ENCODE measurements at regions not wholly inside any gene's neighbourhood (a gene's known extent, or its start where the extent isn't known, plus 50 kb on each side); places are given as distances from the start of the nearest gene placed in this dataset.

DNA sequence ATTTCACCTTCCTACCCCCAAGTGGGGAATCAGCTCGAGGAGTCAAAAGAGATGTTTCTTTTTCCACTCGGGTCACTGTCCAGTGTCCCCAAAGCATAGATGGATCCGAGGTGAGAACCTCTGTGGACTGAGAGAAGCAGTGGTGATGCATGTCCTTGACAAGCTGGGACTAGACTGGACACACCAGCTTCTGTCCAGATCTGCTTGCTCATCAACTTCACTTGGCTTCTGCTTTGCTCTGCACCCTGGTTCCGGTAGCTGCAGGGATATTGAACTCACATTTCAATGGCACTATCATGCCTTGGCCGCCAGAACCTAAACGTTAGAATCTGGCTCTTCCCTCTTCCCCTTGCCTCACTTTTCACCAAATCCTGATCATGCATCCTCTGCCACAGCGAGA lies 50.3 kb upstream of the CXCL12 start:
- H3K27ac Mint-ChIP-seq: no peak overlapping the region
- peaks cover 10% of the 10 kb centered on the region for H3K9me3 Mint-ChIP-seq
- ATAC-seq: no peak
- H3K4me3 Mint-ChIP-seq: no peak overlapping the region
- DNase-seq (ENCODE audit: low spot score in 2 of 2): no peak
- no peaks in the 10 kb centered on the region for H3K4me1 Mint-ChIP-seq
- H3K36me3 Mint-ChIP-seq: no peaks in the 10 kb centered on the region

DNA sequence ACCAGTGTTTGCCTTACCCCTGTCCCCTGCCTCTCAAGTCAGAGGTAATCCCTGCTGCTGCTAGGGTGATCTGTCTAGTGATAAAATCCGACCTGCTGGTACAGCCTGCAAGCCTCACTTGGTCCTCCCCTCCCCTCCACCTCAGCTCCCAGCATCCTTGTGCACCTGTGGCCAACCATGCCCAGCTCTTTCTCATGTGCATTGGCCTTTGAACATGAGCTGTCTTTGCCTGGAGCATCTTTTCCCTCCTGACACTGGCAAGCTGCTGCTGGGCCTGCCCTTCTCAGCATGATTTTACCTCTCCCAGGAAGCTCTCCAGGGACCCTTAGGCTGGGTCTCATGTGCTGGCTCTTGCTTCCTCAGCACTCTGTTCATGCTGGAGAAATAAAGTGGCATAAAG lies 51.3 kb upstream of the CXCL12 start:
- Mint-ChIP-seq H3K36me3 (no peaks in the 10 kb centered on the region), H3K27ac (no peak overlapping the region), H3K4me3 (no peak overlapping the region), H3K4me1 (no peaks in the 10 kb centered on the region), H3K9me3 (peaks cover 12% of the 10 kb centered on the region)
- DNase-seq (ENCODE audit: low spot score in 2 of 2): peak in 1 of 2 donors; percentile 15
- ATAC-seq: no peak

DNA sequence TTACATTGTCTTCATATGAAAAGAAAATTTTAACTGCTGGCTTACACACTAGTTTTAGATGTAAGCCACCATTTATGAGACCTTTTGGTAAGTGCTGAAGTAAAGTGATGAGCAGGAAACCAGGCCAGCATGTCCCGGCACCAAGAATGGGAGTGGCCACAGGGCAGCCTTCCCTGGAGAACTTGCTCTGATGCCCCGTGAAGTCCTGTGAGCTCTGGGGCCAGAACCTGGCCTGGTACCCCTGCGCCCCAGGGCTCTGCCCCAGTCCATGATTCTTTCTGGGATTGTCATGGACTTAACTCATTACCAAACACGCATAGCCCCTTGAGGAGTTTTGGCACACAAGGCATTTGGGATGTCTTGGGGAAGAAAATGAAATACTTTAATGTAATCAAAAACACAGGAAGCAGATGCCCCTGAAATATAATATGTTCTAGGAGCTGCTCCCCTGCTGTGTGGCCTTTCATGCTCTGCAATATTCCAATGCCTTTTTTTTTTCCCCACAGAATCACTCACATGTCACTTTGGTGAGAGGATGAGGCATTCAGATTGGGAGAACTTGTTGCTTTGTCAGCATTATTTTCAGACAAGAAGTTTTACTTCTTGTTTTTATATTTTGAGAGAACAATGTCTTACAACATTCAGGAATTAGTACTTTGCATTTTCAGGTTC lies 53.1 kb upstream of the CXCL12 start:
- Mint-ChIP-seq H3K27ac (no peak overlapping the region), H3K4me3 (no peak overlapping the region), H3K36me3 (no peaks in the 10 kb centered on the region), H3K4me1 (no peaks in the 10 kb centered on the region), H3K9me3 (peaks cover 8% of the 10 kb centered on the region)
- ATAC-seq (no peak), DNase-seq (ENCODE audit: low spot score in 2 of 2) (no peak)

DNA sequence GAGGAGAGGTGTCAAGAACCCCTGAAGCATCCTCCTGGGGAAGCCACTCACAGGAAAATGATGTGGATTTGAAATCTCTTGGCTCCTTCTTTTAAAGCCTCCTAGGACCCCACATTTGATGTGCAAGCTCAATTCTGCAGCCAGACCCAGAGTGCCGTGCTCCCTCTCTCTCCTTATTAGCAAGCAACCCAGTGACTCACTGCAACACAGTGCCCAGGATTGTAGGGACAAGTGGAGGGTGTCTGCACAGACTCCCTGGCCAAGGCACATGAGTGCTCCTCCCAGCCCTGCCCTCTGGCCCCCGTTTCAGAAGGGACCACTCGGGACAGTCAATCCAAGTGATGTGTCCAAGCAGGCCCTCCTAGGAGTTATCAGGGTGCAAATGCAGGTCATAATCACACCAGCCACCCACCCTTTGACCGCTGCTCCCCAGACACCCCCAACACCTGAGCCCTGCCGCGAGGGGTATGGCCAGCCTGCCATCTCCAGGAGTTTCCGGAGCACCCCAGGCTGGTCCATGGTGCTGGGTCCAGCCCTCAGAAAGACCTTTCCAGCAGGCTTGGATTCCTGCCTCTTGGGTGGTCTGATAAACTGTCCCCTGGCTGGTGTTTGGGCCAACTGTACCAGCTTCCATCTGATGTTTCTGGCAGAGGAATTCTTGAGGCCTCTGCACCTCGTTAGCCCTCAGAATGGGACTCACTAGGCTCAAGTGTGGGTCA lies 54.5 kb upstream of the CXCL12 start:
- Mint-ChIP-seq H3K9me3 (peaks cover 12% of the 10 kb centered on the region), H3K36me3 (no peaks in the 10 kb centered on the region)
- no peak for ATAC-seq

DNA sequence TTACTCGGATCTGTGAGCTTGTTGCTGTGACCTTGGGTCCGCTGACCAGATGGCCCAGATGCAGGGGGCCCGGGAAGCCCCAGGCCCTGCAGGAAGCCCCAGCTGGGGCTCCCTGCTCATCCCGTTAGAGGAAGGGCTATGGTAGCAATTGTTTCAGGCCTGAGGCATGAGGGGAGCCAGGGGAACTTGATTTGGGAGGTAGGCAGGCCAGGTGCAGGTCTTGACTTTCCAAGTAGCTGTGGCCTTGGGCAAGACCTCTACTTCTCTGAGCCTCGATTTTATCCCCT lies 55.0 kb upstream of the CXCL12 start:
- Mint-ChIP-seq H3K27ac (no peak overlapping the region), H3K4me1 (no peaks in the 10 kb centered on the region), H3K9me3 (peaks cover 13% of the 10 kb centered on the region), H3K36me3 (no peaks in the 10 kb centered on the region), H3K4me3 (no peak overlapping the region)
- ATAC-seq (no peak), DNase-seq (ENCODE audit: low spot score in 2 of 2) (no peak)

More for the DNA sequence above, 54.5 kb upstream of the CXCL12 start:
- no peak overlapping the region for H3K27ac Mint-ChIP-seq
- H3K4me3 Mint-ChIP-seq: no peak overlapping the region
- H3K4me1 Mint-ChIP-seq: no peaks in the 10 kb centered on the region
- DNase-seq (ENCODE audit: low spot score in 2 of 2): no peak

DNA sequence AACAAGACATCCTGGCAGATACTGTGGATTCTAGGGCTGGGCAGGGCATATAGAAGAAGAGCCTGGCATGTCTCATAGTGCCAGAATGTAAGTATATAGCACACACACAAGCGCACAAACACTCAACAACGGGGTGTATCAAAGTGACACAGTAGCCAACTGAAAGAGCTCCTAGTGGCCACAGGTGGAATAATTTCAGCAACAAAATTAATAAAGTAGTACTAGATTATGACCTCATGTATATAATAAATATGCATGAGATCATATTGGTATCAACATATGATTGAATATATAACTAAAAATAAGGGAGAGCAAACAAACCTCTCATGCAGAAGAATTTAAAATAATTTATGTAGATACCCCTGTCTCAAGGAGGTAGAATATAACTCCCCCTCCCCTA lies 72.4 kb upstream of the CXCL12 start:
- no peak overlapping the region for H3K4me3 Mint-ChIP-seq
- no peak for DNase-seq (ENCODE audit: low spot score in 2 of 2)
- H3K9me3 Mint-ChIP-seq: peaks cover 3% of the 10 kb centered on the region
- ATAC-seq: no peak
- no peak overlapping the region for H3K27ac Mint-ChIP-seq
- H3K36me3 Mint-ChIP-seq: no peaks in the 10 kb centered on the region
- no peaks in the 10 kb centered on the region for H3K4me1 Mint-ChIP-seq

DNA sequence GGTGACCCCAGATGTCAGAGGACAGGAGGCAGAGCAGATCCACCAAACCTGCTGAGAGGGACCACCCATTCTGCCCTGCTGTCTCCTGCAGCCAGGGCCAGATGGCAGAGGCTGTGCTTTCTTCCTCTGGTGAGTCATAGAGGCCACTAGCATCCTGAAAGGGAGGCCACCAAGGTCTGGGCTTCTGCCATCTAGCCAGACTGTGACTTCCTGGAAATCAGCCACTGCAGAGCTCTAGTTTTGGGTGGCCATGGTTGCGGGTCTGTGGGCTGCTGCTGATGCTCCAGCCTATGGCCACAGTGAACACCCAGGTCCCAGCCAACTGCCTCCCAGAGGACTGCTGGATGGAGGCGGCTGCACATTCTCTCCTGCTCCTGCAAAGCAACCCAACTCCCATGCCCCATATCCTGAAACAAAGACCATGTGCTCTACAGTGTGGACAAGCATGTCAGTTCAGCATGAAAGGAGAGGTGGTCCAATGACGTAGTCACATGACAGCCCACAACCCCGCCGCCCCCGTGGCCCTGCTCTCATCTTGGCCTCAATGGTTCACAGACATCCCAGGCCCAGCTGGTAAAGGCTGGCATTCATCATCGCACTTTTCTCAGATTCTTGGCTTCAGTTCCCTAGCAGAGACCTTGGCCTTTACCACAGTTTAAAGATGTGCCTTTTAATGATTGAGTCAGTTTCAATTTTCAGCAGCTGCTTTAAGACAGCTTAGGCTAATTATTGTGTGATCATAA lies 73.9 kb upstream of the CXCL12 start:
- Mint-ChIP-seq H3K4me3 (no peak overlapping the region), H3K27ac (no peak overlapping the region), H3K4me1 (no peaks in the 10 kb centered on the region), H3K9me3 (no peaks in the 10 kb centered on the region), H3K36me3 (no peaks in the 10 kb centered on the region)
- ATAC-seq (peak; percentile 11), DNase-seq (ENCODE audit: low spot score in 2 of 2) (no peak)

DNA sequence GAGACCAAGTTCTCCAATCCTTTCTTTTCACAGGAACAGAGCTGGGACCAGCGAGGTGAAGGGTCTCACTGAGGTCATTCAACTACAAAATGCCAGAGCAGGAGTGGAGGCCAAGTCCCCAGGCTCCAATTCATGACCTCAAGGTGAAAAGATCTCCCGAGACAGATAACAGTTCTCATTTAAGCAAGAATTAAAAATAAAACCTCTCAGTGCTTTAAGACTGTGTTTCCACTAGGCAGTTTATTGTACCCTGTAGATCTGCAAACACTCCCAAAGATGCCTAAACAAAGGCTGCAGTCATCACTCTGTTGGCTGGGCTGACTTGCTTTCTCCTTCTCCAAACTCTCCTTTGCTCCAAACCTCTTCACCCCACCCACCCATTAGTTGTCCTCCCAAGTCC lies 74.8 kb upstream of the CXCL12 start:
- Mint-ChIP-seq H3K36me3 (no peaks in the 10 kb centered on the region), H3K4me3 (no peak overlapping the region), H3K4me1 (no peaks in the 10 kb centered on the region), H3K9me3 (no peaks in the 10 kb centered on the region), H3K27ac (no peak overlapping the region)
- no peak for DNase-seq (ENCODE audit: low spot score in 2 of 2)
- no peak for ATAC-seq

DNA sequence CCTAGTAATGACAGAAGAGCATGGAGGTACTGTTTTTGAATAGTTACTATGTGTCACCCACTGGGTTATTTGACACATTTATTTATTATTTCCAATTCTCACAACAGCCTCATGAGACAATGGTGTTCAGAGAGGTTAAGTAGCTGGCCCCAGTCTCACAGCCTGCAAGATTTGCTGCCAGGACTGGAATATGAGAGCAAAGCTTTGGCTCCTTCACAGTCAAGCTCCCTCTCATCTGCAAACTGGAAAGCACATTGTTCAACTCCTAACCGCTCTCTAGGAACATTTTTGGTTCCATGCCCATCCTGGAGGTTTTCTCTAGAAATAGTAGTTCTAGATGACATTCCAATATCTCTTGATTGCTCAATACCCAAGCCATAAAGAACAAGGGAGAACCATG lies 75.5 kb upstream of the CXCL12 start:
- ATAC-seq: peak; percentile 22
- no peaks in the 10 kb centered on the region for H3K9me3 Mint-ChIP-seq
- no peak overlapping the region for H3K27ac Mint-ChIP-seq
- no peak overlapping the region for H3K4me3 Mint-ChIP-seq
- no peaks in the 10 kb centered on the region for H3K4me1 Mint-ChIP-seq
- no peaks in the 10 kb centered on the region for H3K36me3 Mint-ChIP-seq
- no peak for DNase-seq (ENCODE audit: low spot score in 2 of 2)

DNA sequence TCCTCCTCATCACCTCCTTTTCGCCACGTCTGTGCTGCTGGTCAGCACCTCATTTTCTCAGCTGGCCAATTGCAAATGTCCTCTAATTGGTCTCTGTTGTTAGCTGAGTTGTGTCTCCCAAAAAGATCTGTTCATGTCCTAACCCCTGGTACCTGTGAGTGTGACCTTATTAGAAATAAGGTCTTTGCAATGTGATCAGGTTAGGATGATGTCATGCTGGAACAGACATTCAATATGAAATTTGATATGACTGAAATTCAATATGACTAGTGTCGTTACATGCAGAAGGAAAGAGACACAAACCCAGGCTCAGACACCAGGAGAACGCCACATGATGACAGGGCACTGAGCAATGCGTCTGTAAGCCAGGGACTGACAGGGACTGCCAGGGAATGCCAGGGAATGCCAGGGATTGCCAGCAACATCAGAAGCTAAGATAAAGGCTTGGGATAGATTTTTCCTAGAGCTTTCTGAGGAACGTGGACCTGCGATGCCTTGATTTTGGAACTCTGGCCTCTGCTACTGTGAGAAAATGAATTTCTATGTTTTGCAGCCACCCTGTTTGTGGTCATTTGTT lies 77.5 kb upstream of the CXCL12 start:
- no peak overlapping the region for H3K4me3 Mint-ChIP-seq
- H3K27ac Mint-ChIP-seq: no peak overlapping the region
- no peaks in the 10 kb centered on the region for H3K36me3 Mint-ChIP-seq
- H3K4me1 Mint-ChIP-seq: no peaks in the 10 kb centered on the region
- ATAC-seq (no peak), DNase-seq (ENCODE audit: low spot score in 2 of 2) (no peak)
- no peaks in the 10 kb centered on the region for H3K9me3 Mint-ChIP-seq

DNA sequence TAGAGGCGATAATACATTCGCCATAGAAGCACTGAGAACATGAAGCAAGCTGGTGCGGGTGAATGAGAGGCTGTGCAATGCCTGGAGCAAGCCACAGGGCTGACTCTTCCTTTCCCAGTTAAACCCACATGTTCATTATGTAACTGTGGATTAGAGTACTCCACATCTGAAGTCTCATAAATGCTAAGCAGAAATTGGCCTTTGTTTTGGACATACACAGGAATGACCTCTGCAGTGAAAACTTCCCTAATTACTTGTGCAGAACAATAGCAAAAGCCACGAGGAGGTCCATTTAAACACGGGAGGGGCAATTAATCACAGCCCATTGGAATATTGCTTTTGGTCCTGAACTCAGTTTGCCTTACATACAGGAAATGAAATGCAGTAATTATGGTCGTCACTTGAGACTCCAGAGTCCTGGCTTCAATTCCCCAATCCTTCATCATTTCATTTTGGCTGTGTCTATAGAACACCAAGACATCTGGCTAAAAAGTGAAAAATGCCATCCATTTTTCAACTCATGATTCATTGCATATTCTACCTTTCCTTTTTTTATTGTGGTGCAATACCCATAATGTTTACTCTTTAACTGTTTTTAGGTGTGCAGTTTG lies 78.7 kb upstream of the CXCL12 start:
- no peak overlapping the region for H3K4me3 Mint-ChIP-seq
- ATAC-seq: no peak
- no peaks in the 10 kb centered on the region for H3K36me3 Mint-ChIP-seq
- H3K9me3 Mint-ChIP-seq: no peaks in the 10 kb centered on the region
- H3K4me1 Mint-ChIP-seq: no peaks in the 10 kb centered on the region
- DNase-seq (ENCODE audit: low spot score in 2 of 2): no peak
- no peak overlapping the region for H3K27ac Mint-ChIP-seq

DNA sequence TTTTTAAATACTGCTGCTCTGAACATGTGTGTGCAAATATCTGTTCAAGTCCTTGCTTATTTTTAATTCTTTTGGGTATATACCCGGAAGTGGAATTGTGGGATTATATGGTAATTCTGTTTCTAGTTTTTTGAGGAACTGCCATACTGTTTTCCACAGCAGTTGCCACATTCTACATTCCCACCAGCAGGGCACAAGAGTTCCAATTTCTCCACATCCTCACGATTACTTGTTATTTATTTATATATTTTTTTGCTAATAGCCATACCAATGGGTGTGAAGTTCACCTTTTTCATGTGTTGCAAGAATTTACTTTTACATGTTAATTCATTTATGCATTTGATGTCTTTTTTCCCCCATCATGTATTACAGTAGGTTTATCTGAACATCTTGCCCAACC lies 79.6 kb upstream of the CXCL12 start:
- ATAC-seq (no peak), DNase-seq (ENCODE audit: low spot score in 2 of 2) (no peak)
- H3K27ac Mint-ChIP-seq: no peak overlapping the region
- H3K4me3 Mint-ChIP-seq: no peak overlapping the region
- no peaks in the 10 kb centered on the region for H3K9me3 Mint-ChIP-seq
- no peaks in the 10 kb centered on the region for H3K36me3 Mint-ChIP-seq
- no peaks in the 10 kb centered on the region for H3K4me1 Mint-ChIP-seq

DNA sequence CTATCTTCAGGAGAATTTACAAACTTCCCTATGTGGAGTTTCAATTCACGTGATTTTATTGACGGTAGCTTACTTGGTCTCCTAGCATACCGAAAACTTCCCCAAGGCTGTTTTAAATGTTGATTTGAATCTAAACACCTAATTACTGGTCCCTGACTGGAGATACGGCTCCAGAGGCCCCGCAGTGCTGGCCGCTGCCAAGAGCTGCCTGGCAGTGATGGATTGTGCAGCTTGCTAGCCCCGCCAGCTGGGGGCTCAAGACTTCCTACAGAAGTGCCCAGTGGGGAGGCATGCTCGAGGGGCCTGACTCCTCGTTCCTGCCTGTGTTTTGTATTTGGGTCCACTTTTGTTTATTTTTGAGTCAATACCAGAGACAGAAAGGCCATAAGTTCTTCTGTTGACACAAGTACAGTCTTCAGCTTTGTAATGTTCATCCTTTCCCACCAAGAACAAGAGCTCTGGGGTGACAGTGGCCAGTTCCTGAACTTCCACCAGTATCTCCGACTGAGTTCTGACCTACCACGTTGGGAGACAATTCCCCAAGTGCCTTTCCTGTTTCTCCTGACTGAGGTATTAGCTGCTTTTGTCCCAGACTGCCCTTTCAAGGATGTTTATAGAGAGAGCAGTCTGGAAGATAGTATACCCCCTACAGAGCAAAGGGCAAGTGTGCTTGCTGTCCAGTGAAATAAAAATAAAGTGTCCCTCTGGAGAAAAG lies 80.7 kb upstream of the CXCL12 start:
- Mint-ChIP-seq H3K4me1 (no peaks in the 10 kb centered on the region), H3K27ac (no peak overlapping the region), H3K9me3 (no peaks in the 10 kb centered on the region), H3K4me3 (no peak overlapping the region), H3K36me3 (no peaks in the 10 kb centered on the region)
- DNase-seq (ENCODE audit: low spot score in 2 of 2): no peak
- ATAC-seq: no peak

DNA sequence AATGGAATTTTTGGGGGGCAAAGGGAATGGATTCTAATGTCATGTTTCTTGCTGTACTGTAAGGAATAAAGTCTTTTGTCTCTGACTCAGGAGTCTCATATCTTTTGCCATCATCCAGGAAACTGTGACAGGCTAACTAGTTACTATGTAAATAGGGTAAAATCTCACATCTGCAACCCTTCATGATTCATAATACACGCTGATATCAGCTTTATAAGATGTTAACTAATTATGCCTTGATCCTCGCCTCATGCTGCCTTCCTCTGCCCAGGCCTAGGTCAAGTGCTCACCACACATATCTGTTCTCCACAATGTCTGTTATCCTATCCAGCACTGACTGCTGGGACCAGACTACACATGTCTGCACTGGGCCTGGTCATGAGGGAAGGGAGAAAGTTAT lies 81.3 kb upstream of the CXCL12 start:
- H3K36me3 Mint-ChIP-seq: no peaks in the 10 kb centered on the region
- H3K4me1 Mint-ChIP-seq: no peaks in the 10 kb centered on the region
- ATAC-seq: no peak
- no peaks in the 10 kb centered on the region for H3K9me3 Mint-ChIP-seq
- no peak overlapping the region for H3K27ac Mint-ChIP-seq
- DNase-seq (ENCODE audit: low spot score in 2 of 2): no peak
- no peak overlapping the region for H3K4me3 Mint-ChIP-seq

DNA sequence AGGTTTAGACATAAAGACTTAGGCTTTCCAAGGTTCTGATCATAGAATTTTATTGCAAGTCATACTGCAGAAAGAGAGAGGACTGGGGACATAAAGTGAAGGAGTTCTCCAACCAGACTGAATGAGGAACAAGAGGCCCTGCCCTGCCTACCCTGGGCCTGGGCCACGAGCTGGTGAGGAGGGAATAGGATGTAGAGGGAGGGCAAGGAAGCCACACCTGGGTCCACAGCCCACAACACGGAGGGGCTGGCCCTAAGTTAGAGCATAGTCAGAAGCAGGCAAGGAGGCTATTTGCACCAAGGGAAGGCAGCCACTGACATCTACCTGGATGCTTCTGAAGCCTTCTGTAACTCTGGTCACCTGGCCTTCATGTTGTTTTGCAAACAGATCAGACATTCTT lies 82.2 kb upstream of the CXCL12 start:
- no peaks in the 10 kb centered on the region for H3K36me3 Mint-ChIP-seq
- H3K27ac Mint-ChIP-seq: no peak overlapping the region
- no peaks in the 10 kb centered on the region for H3K4me1 Mint-ChIP-seq
- no peak overlapping the region for H3K4me3 Mint-ChIP-seq
- ATAC-seq: no peak
- H3K9me3 Mint-ChIP-seq: no peaks in the 10 kb centered on the region
- no peak for DNase-seq (ENCODE audit: low spot score in 2 of 2)
